Kidney epithelial cell (primary cell): ENCODE measurements at regions not wholly inside any gene's neighbourhood (a gene's known extent, or its start where the extent isn't known, plus 50 kb on each side); places are given as distances from the start of the nearest gene placed in this dataset.

Experiments
- DNase-seq: peaks from one replicate; pipeline ENCODE4 v3.0.0-alpha.2; 2010; ENCODE audit warnings: low read depth
- H3K27me3 ChIP-seq: 2 replicates; pipeline ENCODE4 v1.6.0; 2011; ENCODE audit warnings: low read length; ENCODE audit not compliant: control insufficient read depth, insufficient read depth
- H3K36me3 ChIP-seq: 2 replicates; pipeline ENCODE4 v1.5.1; 2011; ENCODE audit warnings: low read length; ENCODE audit not compliant: control insufficient read depth, insufficient read depth
- H3K4me3 ChIP-seq: 2 replicates; pipeline ENCODE4 v1.5.1; 2011; ENCODE audit warnings: low read depth, mild to moderate bottlenecking, control low read depth, low read length
- TF ChIP-seq, protein P1 (sequence below): IDR thresholded peaks from 2 replicates; pipeline ENCODE4 v1.5.1; 2011; ENCODE audit warnings: mild to moderate bottlenecking, moderate library complexity, low read length, control low read depth, inconsistent platforms; ENCODE audit not compliant: insufficient read depth, poor library complexity, severe bottlenecking

DNA sequence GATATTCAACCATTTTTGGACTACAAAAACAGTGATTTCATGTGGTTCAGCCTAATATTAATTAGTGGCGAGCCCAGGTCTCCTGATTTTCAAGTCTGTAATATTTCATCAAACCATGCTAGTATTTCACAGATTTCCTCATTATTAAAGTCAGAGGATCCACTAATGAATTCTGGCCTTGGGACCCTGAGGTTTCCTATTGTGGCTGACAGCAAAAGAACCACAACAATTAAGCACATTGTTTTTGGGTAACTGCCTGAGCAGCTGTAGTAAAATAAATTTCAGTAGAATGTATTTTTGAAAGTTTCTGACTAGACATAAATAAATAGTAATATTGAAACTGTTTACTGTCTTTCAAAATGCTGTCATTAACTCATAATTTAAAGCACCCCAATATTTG, 630.7 kb upstream of the MMS22L start:
- H3K36me3 ChIP-seq: no peaks in the 10 kb centered on the region
- H3K27me3 ChIP-seq: no peaks in the 10 kb centered on the region
- no peak for DNase-seq
- TF ChIP-seq, protein P1, sequence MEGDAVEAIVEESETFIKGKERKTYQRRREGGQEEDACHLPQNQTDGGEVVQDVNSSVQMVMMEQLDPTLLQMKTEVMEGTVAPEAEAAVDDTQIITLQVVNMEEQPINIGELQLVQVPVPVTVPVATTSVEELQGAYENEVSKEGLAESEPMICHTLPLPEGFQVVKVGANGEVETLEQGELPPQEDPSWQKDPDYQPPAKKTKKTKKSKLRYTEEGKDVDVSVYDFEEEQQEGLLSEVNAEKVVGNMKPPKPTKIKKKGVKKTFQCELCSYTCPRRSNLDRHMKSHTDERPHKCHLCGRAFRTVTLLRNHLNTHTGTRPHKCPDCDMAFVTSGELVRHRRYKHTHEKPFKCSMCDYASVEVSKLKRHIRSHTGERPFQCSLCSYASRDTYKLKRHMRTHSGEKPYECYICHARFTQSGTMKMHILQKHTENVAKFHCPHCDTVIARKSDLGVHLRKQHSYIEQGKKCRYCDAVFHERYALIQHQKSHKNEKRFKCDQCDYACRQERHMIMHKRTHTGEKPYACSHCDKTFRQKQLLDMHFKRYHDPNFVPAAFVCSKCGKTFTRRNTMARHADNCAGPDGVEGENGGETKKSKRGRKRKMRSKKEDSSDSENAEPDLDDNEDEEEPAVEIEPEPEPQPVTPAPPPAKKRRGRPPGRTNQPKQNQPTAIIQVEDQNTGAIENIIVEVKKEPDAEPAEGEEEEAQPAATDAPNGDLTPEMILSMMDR: no peak
- H3K4me3 ChIP-seq: no peak overlapping the region

GRCh38 chr6:97914912-97915311, 631.9 kb upstream of the MMS22L start:
- H3K36me3 ChIP-seq: no peaks in the 10 kb centered on the region
- no peaks in the 10 kb centered on the region for H3K27me3 ChIP-seq
- TF ChIP-seq, protein P1: no peak
- DNase-seq: no peak
- H3K4me3 ChIP-seq: no peak overlapping the region

DNA sequence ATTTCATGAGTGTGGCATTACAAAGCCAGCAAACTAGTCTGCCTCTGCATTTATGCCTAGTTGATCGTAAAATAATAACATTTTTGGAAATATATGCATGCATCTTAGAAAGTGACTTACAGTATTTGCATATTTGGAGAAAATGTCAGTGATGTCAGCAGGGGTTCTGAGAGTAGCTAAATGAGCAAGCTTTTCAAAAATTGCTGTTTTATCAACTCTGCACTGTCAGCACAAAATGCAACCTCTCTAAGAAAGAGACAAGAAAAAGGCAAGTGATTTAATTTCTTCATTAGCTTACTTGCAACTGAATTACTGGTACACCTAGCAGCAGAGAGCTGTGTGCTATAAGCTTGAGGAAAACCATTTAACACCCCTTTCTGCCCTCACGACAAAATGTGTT, 632.5 kb upstream of the MMS22L start:
- TF ChIP-seq, protein P1: no peak
- H3K36me3 ChIP-seq: no peaks in the 10 kb centered on the region
- H3K4me3 ChIP-seq: no peak overlapping the region
- no peaks in the 10 kb centered on the region for H3K27me3 ChIP-seq
- DNase-seq: no peak

GRCh38 chr6:97917369-97917768, 634.4 kb upstream of the MMS22L start:
- Histone ChIP-seq H3K4me3 (no peak overlapping the region), H3K27me3 (no peaks in the 10 kb centered on the region), H3K36me3 (no peaks in the 10 kb centered on the region)
- TF ChIP-seq, protein P1: no peak
- DNase-seq: no peak

DNA sequence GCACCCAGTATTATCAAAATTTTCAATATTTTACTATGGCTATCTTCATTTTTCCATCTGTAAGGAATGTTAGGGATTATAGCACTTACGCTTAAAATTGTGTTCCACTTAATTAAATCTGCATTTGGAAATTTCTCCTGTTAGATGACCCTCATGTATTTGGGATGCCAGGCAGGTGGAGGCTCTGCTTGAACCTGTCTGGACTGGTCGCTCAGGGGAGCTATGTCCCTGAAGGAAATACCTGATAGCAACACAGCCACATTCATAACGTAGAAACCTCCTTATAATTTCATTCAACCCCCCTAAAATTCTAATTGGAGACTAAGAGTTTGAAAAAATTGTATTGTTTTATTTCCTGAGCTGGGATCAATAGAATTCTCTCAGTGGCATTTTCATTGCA, 636.0 kb upstream of the MMS22L start:
- no peak for DNase-seq
- Histone ChIP-seq H3K27me3 (no peaks in the 10 kb centered on the region), H3K36me3 (no peaks in the 10 kb centered on the region), H3K4me3 (no peak overlapping the region)
- TF ChIP-seq, protein P1: no peak

DNA sequence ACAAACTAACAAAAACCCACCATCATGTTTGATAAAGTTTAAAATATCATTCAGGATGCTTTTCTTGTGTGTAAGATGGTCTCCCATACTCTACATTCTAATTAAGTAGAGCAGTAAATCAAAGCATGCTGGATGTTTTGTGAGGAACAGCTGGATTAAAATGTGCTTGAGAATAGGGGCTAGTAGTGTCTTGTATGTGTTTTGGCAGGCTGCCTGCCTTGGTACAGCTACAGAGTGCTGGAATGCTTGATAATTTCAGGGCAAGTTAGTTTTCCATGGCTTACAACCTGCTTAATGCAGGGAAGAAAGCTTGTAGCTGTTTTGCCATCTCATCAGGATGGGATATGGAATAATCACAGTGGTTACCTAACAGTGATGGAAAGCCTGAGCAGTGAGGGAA, 636.6 kb upstream of the MMS22L start:
- Histone ChIP-seq H3K27me3 (no peaks in the 10 kb centered on the region), H3K36me3 (no peaks in the 10 kb centered on the region), H3K4me3 (no peak overlapping the region)
- TF ChIP-seq, protein P1: no peak
- no peak for DNase-seq
